ENCODE measurements at regions not wholly inside any gene's neighbourhood (a gene's known extent, or its start where the extent isn't known, plus 50 kb on each side); places are given as distances from the start of the nearest gene placed in this dataset.

DNA sequence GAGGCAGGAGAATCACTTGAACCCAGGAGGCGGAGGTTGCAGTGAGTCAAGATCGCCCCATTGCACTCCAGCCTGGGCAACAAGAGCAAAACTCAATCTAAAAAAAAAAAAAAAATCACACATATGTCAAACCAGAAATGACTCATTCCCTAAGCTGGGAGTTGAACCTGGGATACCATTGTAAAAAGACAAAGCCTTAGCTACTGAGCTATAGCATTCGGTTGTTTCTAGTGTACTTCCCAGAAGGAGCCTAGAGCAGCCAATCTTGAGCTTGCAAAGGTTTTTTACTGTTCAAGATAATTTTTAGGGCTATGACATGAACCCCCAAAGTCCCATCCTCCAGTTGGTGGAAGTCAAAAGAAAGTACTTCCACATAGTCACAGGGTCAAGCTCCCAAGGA, 87.9 kb downstream of the ZNF467 start:
- Histone ChIP-seq H3K9me3 (ENCODE audit: control insufficient read depth in 4 of 4, low read length in 3 of 4) (peaks cover 0 to 3% (median 0%) of the 10 kb centered on the region in 4 donors), H3K9ac (ENCODE audit: low read depth in 1 of 2, low read length in 2 of 2) (no peak overlapping the region), H3K36me3 (ENCODE audit: control insufficient read depth in 4 of 4, insufficient read depth in 3 of 4, low read depth in 1 of 4, low read length in 3 of 4) (no peaks in the 10 kb centered on the region), H3K4me3 (ENCODE audit: low read depth in 1 of 3, low read length in 3 of 3) (no peak overlapping the region), H3K4me1 (ENCODE audit: control insufficient read depth in 4 of 4, insufficient read depth in 4 of 4, low read length in 3 of 4) (no peaks in the 10 kb centered on the region), H3K27me3 (ENCODE audit: control insufficient read depth in 4 of 4, insufficient read depth in 4 of 4, low read length in 3 of 4) (peaks cover 0 to 3% (median 0%) of the 10 kb centered on the region in 4 donors), H3K27ac (ENCODE audit: low read depth in 1 of 2, low read length in 2 of 2) (no peak overlapping the region)
- TF ChIP-seq EGR1 (IDR thresholded peaks at IDR 0.05; ENCODE audit: low read depth in 2 of 2) (no peak), YY1 (IDR thresholded peaks at IDR 0.05) (no peak), GABPA (IDR thresholded peaks at IDR 0.05 in 1 of 2, conservative IDR thresholded peaks at IDR 0.05 in 1 of 2) (no peak), HNF4G (IDR thresholded peaks at IDR 0.05) (no peak)
- TF ChIP-seq, protein P1, sequence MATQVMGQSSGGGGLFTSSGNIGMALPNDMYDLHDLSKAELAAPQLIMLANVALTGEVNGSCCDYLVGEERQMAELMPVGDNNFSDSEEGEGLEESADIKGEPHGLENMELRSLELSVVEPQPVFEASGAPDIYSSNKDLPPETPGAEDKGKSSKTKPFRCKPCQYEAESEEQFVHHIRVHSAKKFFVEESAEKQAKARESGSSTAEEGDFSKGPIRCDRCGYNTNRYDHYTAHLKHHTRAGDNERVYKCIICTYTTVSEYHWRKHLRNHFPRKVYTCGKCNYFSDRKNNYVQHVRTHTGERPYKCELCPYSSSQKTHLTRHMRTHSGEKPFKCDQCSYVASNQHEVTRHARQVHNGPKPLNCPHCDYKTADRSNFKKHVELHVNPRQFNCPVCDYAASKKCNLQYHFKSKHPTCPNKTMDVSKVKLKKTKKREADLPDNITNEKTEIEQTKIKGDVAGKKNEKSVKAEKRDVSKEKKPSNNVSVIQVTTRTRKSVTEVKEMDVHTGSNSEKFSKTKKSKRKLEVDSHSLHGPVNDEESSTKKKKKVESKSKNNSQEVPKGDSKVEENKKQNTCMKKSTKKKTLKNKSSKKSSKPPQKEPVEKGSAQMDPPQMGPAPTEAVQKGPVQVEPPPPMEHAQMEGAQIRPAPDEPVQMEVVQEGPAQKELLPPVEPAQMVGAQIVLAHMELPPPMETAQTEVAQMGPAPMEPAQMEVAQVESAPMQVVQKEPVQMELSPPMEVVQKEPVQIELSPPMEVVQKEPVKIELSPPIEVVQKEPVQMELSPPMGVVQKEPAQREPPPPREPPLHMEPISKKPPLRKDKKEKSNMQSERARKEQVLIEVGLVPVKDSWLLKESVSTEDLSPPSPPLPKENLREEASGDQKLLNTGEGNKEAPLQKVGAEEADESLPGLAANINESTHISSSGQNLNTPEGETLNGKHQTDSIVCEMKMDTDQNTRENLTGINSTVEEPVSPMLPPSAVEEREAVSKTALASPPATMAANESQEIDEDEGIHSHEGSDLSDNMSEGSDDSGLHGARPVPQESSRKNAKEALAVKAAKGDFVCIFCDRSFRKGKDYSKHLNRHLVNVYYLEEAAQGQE (IDR thresholded peaks at IDR 0.05) = no peak
- DNase-seq (ENCODE audit: low spot score) = no peak
- WGBS = 97% methylated on average over 3 of the region's 3 CpGs

DNA sequence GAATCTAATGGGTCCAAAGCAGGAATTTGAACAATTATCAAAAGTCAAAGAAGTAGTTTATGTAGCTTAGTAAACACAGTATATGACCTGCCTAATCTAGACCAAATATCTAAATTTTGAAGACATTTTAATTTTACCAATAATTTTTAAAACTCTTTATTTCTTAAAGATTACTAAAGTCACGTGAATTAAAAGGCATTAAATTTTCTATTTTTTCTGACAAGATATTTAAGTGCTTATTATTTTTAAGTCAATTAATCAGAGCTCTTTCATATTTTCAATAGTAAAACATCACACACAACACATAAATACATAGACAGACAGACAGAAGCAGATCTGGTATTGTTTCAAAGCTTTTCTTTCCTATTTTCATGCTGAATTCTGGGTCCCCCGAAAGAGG, 89.5 kb downstream of the ZNF467 start:
- Histone ChIP-seq H3K27ac (ENCODE audit: low read depth in 1 of 2, low read length in 2 of 2) (no peak overlapping the region), H3K27me3 (ENCODE audit: control insufficient read depth in 4 of 4, insufficient read depth in 4 of 4, low read length in 3 of 4) (no peaks in the 10 kb centered on the region), H3K9me3 (ENCODE audit: control insufficient read depth in 4 of 4, low read length in 3 of 4) (peaks cover 0 to 3% (median 0%) of the 10 kb centered on the region in 4 donors), H3K4me3 (ENCODE audit: low read depth in 1 of 3, low read length in 3 of 3) (no peak overlapping the region), H3K36me3 (ENCODE audit: control insufficient read depth in 4 of 4, insufficient read depth in 3 of 4, low read depth in 1 of 4, low read length in 3 of 4) (no peaks in the 10 kb centered on the region), H3K9ac (ENCODE audit: low read depth in 1 of 2, low read length in 2 of 2) (no peak overlapping the region), H3K4me1 (ENCODE audit: control insufficient read depth in 4 of 4, insufficient read depth in 4 of 4, low read length in 3 of 4) (no peaks in the 10 kb centered on the region)
- DNase-seq (ENCODE audit: low spot score) = no peak
- TF ChIP-seq, protein P1 (IDR thresholded peaks at IDR 0.05) = no peak
- TF ChIP-seq TAF1 (conservative IDR thresholded peaks at IDR 0.05) = no peak
- TF ChIP-seq JUND (IDR thresholded peaks at IDR 0.05) = no peak
- TF ChIP-seq NR2F2 (IDR thresholded peaks at IDR 0.05) = no peak
- no peak for TF ChIP-seq YY1 (IDR thresholded peaks at IDR 0.05)
- TF ChIP-seq RXRA (IDR thresholded peaks at IDR 0.05) = no peak
- no peak for TF ChIP-seq RAD21 (IDR thresholded peaks at IDR 0.05)
- TF ChIP-seq, protein P2, sequence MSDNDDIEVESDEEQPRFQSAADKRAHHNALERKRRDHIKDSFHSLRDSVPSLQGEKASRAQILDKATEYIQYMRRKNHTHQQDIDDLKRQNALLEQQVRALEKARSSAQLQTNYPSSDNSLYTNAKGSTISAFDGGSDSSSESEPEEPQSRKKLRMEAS (IDR thresholded peaks at IDR 0.05) = no peak
- no peak for TF ChIP-seq GABPA (IDR thresholded peaks at IDR 0.05 in 1 of 2, conservative IDR thresholded peaks at IDR 0.05 in 1 of 2)
- 88% methylated on average over 2 of the region's 2 CpGs for WGBS
